Rectal smooth muscle tissue (tissue), 1 donor: ENCODE measurements at regions not wholly inside any gene's neighbourhood (a gene's known extent, or its start where the extent isn't known, plus 50 kb on each side); places are given as distances from the start of the nearest gene placed in this dataset.
"Not testable (repeated sequence)": the region's sequence is repeated elsewhere in the genome, so short reads cannot be mapped to it uniquely, and the experiment has no call there.

Experiments used
- H3K27ac ChIP-seq: one replicate; pipeline ENCODE4 v1.7.0; 2013; ENCODE audit warnings: low read depth, low read length, inconsistent platforms
- H3K27me3 ChIP-seq: one replicate; pipeline ENCODE4 v1.7.0; 2013; ENCODE audit warnings: low read length; ENCODE audit not compliant: control insufficient read depth, insufficient read depth
- H3K36me3 ChIP-seq: one replicate; pipeline ENCODE4 v1.7.0; 2013; ENCODE audit warnings: low read length; ENCODE audit not compliant: control insufficient read depth, insufficient read depth
- H3K4me1 ChIP-seq: one replicate; pipeline ENCODE4 v1.7.0; 2013; ENCODE audit warnings: low read length; ENCODE audit not compliant: control insufficient read depth, insufficient read depth
- H3K4me3 ChIP-seq: one replicate; pipeline ENCODE4 v1.7.0; 2013; ENCODE audit warnings: low read length
- H3K9ac ChIP-seq: one replicate; pipeline ENCODE4 v1.7.0; 2013; ENCODE audit warnings: low read length

DNA sequence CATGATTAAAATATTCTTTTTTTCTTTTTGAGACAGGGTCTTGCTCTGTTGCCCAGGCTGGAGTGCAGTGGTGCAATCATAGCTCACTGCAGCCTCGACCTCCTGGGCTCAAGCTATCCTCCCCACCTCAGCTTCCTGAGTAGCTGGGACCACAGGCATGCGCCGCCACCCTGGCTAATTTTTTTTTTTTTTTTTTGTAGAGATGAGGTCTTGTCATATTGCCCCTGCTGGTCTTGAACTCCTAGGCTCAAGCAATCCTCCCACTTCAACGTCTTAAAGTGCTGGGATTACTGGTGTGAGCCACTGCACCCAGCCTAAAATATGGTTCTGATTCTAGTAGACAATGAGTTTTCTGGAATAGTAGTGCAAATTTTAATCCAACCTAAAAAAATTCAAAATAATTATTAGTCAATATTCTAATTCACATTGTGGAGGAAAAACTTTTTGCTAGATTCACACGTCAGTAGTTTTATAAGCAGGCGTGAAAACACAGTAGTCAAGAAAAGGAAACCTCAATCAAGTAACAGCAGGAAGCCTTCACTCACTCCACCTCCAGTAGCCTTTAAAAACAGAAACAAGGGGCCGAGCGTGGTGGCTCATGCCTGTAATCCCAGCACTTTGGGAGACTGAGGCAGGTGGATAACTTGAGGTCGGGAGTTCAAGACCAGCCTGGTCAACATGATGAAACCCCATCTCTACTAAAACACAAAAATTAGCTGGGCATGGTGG is 268.7 kb downstream of the BCL2 start:
- H3K9ac ChIP-seq, H3K4me3 ChIP-seq, H3K4me1 ChIP-seq, H3K36me3 ChIP-seq, H3K27me3 ChIP-seq, H3K27ac ChIP-seq: not testable (repeated sequence)

DNA sequence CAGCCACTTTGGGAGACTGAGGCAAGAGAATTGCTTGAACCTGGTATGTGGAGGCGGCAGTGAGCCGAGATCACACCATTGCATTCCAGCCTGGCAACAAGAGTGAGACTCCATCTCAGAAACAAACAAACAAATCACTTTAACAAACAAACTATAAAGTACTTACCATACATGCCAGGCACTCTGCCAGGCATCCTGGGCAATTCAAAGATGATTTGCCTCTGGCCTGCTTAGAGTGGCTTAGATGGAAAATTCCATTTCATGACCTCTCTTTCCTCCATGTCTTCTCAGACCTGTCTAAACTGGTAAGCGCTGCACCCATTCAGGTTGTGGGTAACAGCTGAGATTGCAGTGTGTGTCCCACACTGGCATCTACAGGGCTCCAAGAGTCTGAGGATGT is 273.2 kb downstream of the BCL2 start:
- H3K4me1 ChIP-seq: no peaks in the 10 kb centered on the region
- H3K9ac ChIP-seq: no peak overlapping the region
- no peak overlapping the region for H3K4me3 ChIP-seq
- H3K36me3 ChIP-seq: no peaks in the 10 kb centered on the region
- no peak overlapping the region for H3K27ac ChIP-seq
- H3K27me3 ChIP-seq: no peaks in the 10 kb centered on the region

DNA sequence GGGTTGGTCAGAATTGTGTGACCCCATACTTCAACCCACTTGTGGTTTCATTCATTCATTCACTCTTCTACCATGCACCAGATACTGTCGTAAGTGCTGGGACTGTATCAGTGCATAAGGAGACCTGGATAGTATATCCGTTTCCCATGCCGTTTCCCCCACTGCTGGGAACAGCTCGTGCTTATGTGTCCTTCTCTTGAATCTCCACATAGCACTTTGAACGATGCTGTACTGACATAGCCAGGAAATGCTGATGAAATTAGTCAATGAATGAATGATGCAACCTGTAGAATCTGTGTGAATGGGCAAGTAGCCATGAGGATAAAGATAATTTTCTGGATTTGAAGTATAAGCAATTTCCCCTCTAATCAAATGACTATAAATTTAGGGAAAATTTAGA is 276.1 kb downstream of the BCL2 start:
- Histone ChIP-seq H3K4me1 (no peaks in the 10 kb centered on the region), H3K9ac (no peak overlapping the region), H3K36me3 (no peaks in the 10 kb centered on the region), H3K27ac (no peak overlapping the region), H3K4me3 (no peak overlapping the region), H3K27me3 (no peaks in the 10 kb centered on the region)

DNA sequence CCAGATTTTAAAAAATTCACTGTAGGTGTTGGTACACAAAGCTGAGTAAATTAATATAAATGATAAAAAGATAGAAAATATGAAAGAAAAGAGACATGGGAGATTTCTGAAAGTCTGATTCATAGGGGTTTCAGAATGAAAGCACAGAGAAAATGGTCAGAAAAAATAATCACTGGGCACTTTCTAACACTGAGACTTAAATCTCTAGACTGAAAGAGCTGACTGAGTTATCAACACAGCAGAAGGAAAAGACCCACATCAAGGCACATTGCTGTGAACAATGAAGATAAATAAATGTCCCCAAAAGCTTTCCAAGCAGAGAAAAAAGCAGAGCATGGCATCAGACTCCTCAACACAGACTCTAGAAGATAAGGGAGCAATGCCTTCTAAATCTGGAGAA is 277.2 kb downstream of the BCL2 start:
- Histone ChIP-seq H3K4me3 (no peak overlapping the region), H3K4me1 (no peaks in the 10 kb centered on the region), H3K27ac (no peak overlapping the region), H3K9ac (no peak overlapping the region), H3K36me3 (no peaks in the 10 kb centered on the region), H3K27me3 (no peaks in the 10 kb centered on the region)

DNA sequence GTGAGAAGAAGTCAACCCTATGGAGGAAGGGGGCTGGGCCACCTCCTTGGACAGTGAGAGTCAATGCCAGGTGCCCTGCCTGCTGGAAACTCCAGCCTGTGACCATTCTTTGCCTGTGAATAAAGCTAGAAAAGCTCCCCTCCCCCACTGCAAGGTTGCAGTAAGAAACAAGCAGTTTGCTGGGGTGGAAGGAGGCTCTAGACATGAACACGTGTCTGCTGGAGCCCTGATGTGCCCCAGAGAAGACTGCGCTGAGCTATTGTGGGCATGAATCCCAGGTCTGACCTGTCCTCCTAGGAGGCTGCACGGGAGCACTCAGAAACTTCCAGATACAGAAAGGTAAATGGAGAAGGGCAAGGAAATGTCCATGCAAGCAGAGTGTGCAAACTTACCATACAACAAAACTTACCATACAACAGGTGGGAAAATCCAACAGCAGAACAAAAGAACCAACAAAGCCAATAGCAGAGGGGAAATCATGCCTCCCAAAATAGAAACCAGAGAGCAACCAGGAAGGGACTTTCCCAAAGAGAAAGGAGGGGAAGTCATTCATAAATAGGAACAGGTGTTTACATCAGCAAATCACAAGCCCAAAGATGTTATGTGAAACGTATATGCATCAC is 278.7 kb downstream of the BCL2 start:
- Histone ChIP-seq H3K27me3 (no peaks in the 10 kb centered on the region), H3K27ac (no peak overlapping the region), H3K9ac (no peak overlapping the region), H3K36me3 (no peaks in the 10 kb centered on the region), H3K4me3 (no peak overlapping the region), H3K4me1 (no peaks in the 10 kb centered on the region)

DNA sequence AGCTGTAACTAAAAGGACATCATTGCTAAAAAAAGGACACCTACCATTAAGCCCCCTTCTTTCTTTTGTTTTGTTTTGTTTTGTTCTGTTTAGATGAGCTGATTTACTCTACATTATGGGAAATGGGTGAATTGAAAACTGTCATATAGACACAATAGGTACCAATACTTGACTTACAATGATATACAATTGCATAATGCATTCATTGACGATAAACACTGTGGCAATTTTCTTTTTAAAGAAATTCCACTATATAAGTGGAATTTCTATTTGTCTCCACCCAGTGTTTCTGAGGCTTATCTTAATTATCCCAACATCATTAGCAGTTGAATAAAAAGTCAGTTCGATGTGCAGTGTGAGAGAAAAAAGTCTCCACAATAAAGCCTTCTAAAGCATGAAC is 282.1 kb downstream of the BCL2 start:
- H3K27me3 ChIP-seq: no peaks in the 10 kb centered on the region
- H3K4me3 ChIP-seq: no peak overlapping the region
- H3K27ac ChIP-seq: no peak overlapping the region
- H3K36me3 ChIP-seq: no peaks in the 10 kb centered on the region
- no peak overlapping the region for H3K9ac ChIP-seq
- no peaks in the 10 kb centered on the region for H3K4me1 ChIP-seq

DNA sequence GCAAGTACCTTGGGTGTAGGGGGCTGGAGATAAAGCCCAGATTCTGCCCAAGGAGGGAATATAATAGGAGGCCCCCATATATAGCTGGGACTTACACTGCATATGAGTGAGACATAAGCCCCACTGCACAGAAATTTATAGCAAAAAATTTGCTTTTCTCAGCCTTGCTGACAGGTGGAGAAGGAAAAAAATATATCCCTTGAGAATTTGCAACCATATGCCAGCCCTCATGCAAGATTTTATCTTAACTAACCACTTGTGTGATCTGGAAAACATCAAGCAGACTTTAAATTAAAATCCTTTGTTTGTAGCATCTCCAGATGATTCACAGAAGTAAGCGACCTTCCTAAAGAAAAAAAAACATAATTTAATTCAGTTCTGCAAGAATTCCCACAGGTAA is 288.2 kb downstream of the BCL2 start:
- Histone ChIP-seq H3K27ac (no peak overlapping the region), H3K9ac (no peak overlapping the region), H3K4me1 (no peaks in the 10 kb centered on the region), H3K27me3 (no peaks in the 10 kb centered on the region), H3K4me3 (no peak overlapping the region), H3K36me3 (no peaks in the 10 kb centered on the region)
